Activated CD8-positive, alpha-beta T cell treated with anti-CD3 and anti-CD28 coated beads, Interleukin-2, amount 10 ng/mL, durations not matched to agents 7 days and 5 days (primary cell): ENCODE measurements at regions not wholly inside any gene's neighbourhood (a gene's known extent, or its start where the extent isn't known, plus 50 kb on each side); places are given as distances from the start of the nearest gene placed in this dataset.

Experiments used
- ATAC-seq: fragments of 150-1000 bp; cut with Tn5 transposase; one replicate; pipeline ENCODE4 v1.10.0; 2021; ENCODE audit warnings: moderate library complexity
- CTCF ChIA-PET: fragments of 350-600 bp; sonication (Branson Sonifier 250); formaldehyde crosslinking; loops from one replicate; lab custom pipeline; 2021; ENCODE audit warnings: antibody characterized with exemption; lab: Charles Lee
- POLR2A ChIA-PET: fragments of 350-600 bp; sonication (Branson Sonifier 250); formaldehyde crosslinking; loops from one replicate; lab custom pipeline; 2021; ENCODE audit warnings: antibody characterized with exemption; lab: Charles Lee
- DNase-seq: peaks from one replicate; pipeline ENCODE4 v3.0.0-alpha.2; 2020
- H3K27ac Mint-ChIP-seq: one replicate; pipeline ENCODE4 v1.8.0; 2021; ENCODE audit warnings: mild to moderate bottlenecking, mixed read lengths
- H3K27me3 Mint-ChIP-seq: one replicate; pipeline ENCODE4 v1.8.0; 2021; ENCODE audit warnings: low read depth, mixed read lengths
- H3K36me3 Mint-ChIP-seq: one replicate; pipeline ENCODE4 v1.8.0; 2021; ENCODE audit warnings: low read depth, mixed read lengths
- H3K4me1 Mint-ChIP-seq: one replicate; pipeline ENCODE4 v1.8.0; 2021; ENCODE audit warnings: low read depth, mixed read lengths
- H3K4me3 Mint-ChIP-seq: one replicate; pipeline ENCODE4 v1.8.0; 2021; ENCODE audit warnings: mild to moderate bottlenecking, mixed read lengths
- H3K9me3 Mint-ChIP-seq: one replicate; pipeline ENCODE4 v1.8.0; 2022; ENCODE audit warnings: mixed read lengths; ENCODE audit not compliant: insufficient read depth

- Mint-ChIP-seq H3K4me1 (no peaks in the 10 kb centered on the region), H3K27me3 (no peaks in the 10 kb centered on the region), H3K27ac (no peak overlapping the region), H3K4me3 (no peak overlapping the region), H3K36me3 (no peaks in the 10 kb centered on the region), H3K9me3 (peaks cover 8% of the 10 kb centered on the region)
- ChIA-PET CTCF (no interaction called here), POLR2A (no interaction called here)
- DNase-seq = no peak
- ATAC-seq = no peak
Measured at GRCh38 chr2:56474412-56475158, 290.8 kb downstream of the CCDC85A start.

- no peak overlapping the region for H3K4me3 Mint-ChIP-seq
- H3K36me3 Mint-ChIP-seq = no peaks in the 10 kb centered on the region
- H3K27ac Mint-ChIP-seq = no peak overlapping the region
- POLR2A ChIA-PET = no interaction called here
- H3K9me3 Mint-ChIP-seq = peaks cover 8% of the 10 kb centered on the region
- H3K27me3 Mint-ChIP-seq = no peaks in the 10 kb centered on the region
- ATAC-seq = no peak
- H3K4me1 Mint-ChIP-seq = no peaks in the 10 kb centered on the region
- CTCF ChIA-PET = no interaction called here
- DNase-seq = no peak
Measured at GRCh38 chr2:56475191-56475590, 291.4 kb downstream of the CCDC85A start.

- H3K27ac Mint-ChIP-seq = no peak overlapping the region
- ATAC-seq (no peak), DNase-seq (no peak)
- H3K4me3 Mint-ChIP-seq = no peak overlapping the region
- H3K4me1 Mint-ChIP-seq = no peaks in the 10 kb centered on the region
- no peaks in the 10 kb centered on the region for H3K36me3 Mint-ChIP-seq
- peaks cover 8% of the 10 kb centered on the region for H3K9me3 Mint-ChIP-seq
- ChIA-PET POLR2A (no interaction called here), CTCF (no interaction called here)
- H3K27me3 Mint-ChIP-seq = no peaks in the 10 kb centered on the region
Measured at GRCh38 chr2:56476509-56477071, 292.8 kb downstream of the CCDC85A start.

- H3K27me3 Mint-ChIP-seq = no peaks in the 10 kb centered on the region
- no peak for ATAC-seq
- H3K4me3 Mint-ChIP-seq = no peak overlapping the region
- no peak for DNase-seq
- ChIA-PET CTCF (no interaction called here), POLR2A (no interaction called here)
- H3K36me3 Mint-ChIP-seq = no peaks in the 10 kb centered on the region
- H3K9me3 Mint-ChIP-seq = peaks cover 8% of the 10 kb centered on the region
- H3K27ac Mint-ChIP-seq = no peak overlapping the region
- no peaks in the 10 kb centered on the region for H3K4me1 Mint-ChIP-seq
Measured at GRCh38 chr2:56478027-56478426, 294.2 kb downstream of the CCDC85A start.

GRCh38 chr2:56483081-56483480 lies 299.3 kb downstream of the CCDC85A start:
- Mint-ChIP-seq H3K27ac (no peak overlapping the region), H3K4me1 (no peaks in the 10 kb centered on the region), H3K27me3 (no peaks in the 10 kb centered on the region), H3K36me3 (no peaks in the 10 kb centered on the region), H3K4me3 (no peak overlapping the region), H3K9me3 (peaks cover 5% of the 10 kb centered on the region)
- ChIA-PET POLR2A (no interaction called here), CTCF (no interaction called here)
- DNase-seq (no peak), ATAC-seq (no peak)

- CTCF ChIA-PET = no interaction called here
- H3K9me3 Mint-ChIP-seq = peaks cover 5% of the 10 kb centered on the region
Measured at GRCh38 chr2:56484906-56485305, 301.1 kb downstream of the CCDC85A start.

GRCh38 chr2:56500317-56500716 lies 316.5 kb downstream of the CCDC85A start:
- DNase-seq (no peak), ATAC-seq (no peak)
- no peaks in the 10 kb centered on the region for H3K4me1 Mint-ChIP-seq
- no peak overlapping the region for H3K27ac Mint-ChIP-seq
- H3K27me3 Mint-ChIP-seq = no peaks in the 10 kb centered on the region
- POLR2A ChIA-PET = no interaction called here
- H3K9me3 Mint-ChIP-seq = peaks cover 5% of the 10 kb centered on the region
- CTCF ChIA-PET = interaction anchor here (1.3 kb wide), 1 partner anchor 317 kb away, joined by 3 read pairs; no protein-coding TSS in a partner anchor
- H3K4me3 Mint-ChIP-seq = no peak overlapping the region
- no peaks in the 10 kb centered on the region for H3K36me3 Mint-ChIP-seq

More at GRCh38 chr2:56484906-56485305, 301.1 kb downstream of the CCDC85A start:
- no peak overlapping the region for H3K4me3 Mint-ChIP-seq
- no peaks in the 10 kb centered on the region for H3K36me3 Mint-ChIP-seq
- no peak for ATAC-seq
- DNase-seq = no peak
- no peaks in the 10 kb centered on the region for H3K4me1 Mint-ChIP-seq
- no peaks in the 10 kb centered on the region for H3K27me3 Mint-ChIP-seq
- POLR2A ChIA-PET = no interaction called here
- no peak overlapping the region for H3K27ac Mint-ChIP-seq

- H3K27me3 Mint-ChIP-seq = no peaks in the 10 kb centered on the region
- no peaks in the 10 kb centered on the region for H3K4me1 Mint-ChIP-seq
- no peaks in the 10 kb centered on the region for H3K36me3 Mint-ChIP-seq
- DNase-seq (no peak), ATAC-seq (no peak)
- no peaks in the 10 kb centered on the region for H3K9me3 Mint-ChIP-seq
- no peak overlapping the region for H3K27ac Mint-ChIP-seq
- ChIA-PET POLR2A (no interaction called here), CTCF (no interaction called here)
- no peak overlapping the region for H3K4me3 Mint-ChIP-seq
Measured at GRCh38 chr2:56502616-56503015, 318.8 kb downstream of the CCDC85A start.

- Mint-ChIP-seq H3K4me1 (no peaks in the 10 kb centered on the region), H3K27me3 (no peaks in the 10 kb centered on the region), H3K27ac (no peak overlapping the region), H3K4me3 (no peak overlapping the region), H3K9me3 (peaks cover 7% of the 10 kb centered on the region), H3K36me3 (no peaks in the 10 kb centered on the region)
- ChIA-PET CTCF (no interaction called here), POLR2A (no interaction called here)
- ATAC-seq (no peak), DNase-seq (no peak)
Measured at GRCh38 chr2:56505885-56506284, 322.1 kb downstream of the CCDC85A start.

GRCh38 chr2:56508662-56509061 lies 324.9 kb downstream of the CCDC85A start:
- Mint-ChIP-seq H3K27ac (no peak overlapping the region), H3K27me3 (no peaks in the 10 kb centered on the region), H3K4me1 (no peaks in the 10 kb centered on the region), H3K4me3 (no peak overlapping the region), H3K36me3 (no peaks in the 10 kb centered on the region), H3K9me3 (peaks cover 7% of the 10 kb centered on the region)
- ChIA-PET CTCF (interaction anchor here (1.7 kb wide), 1 partner anchor 9 kb away, joined by 4 read pairs; no protein-coding TSS in a partner anchor), POLR2A (no interaction called here)
- ATAC-seq (no peak), DNase-seq (no peak)

- ChIA-PET CTCF (no interaction called here), POLR2A (no interaction called here)
- DNase-seq (no peak), ATAC-seq (no peak)
- peaks cover 7% of the 10 kb centered on the region for H3K9me3 Mint-ChIP-seq
- H3K36me3 Mint-ChIP-seq = no peaks in the 10 kb centered on the region
- H3K27ac Mint-ChIP-seq = no peak overlapping the region
- no peaks in the 10 kb centered on the region for H3K27me3 Mint-ChIP-seq
- no peaks in the 10 kb centered on the region for H3K4me1 Mint-ChIP-seq
- H3K4me3 Mint-ChIP-seq = no peak overlapping the region
Measured at GRCh38 chr2:56510610-56511009, 326.8 kb downstream of the CCDC85A start.

- H3K9me3 Mint-ChIP-seq = no peaks in the 10 kb centered on the region
- ATAC-seq (no peak), DNase-seq (no peak)
- no peaks in the 10 kb centered on the region for H3K36me3 Mint-ChIP-seq
- no peaks in the 10 kb centered on the region for H3K27me3 Mint-ChIP-seq
- H3K27ac Mint-ChIP-seq = no peak overlapping the region
- POLR2A ChIA-PET = no interaction called here
- no peak overlapping the region for H3K4me3 Mint-ChIP-seq
- CTCF ChIA-PET = no interaction called here
- no peaks in the 10 kb centered on the region for H3K4me1 Mint-ChIP-seq
Measured at GRCh38 chr2:56515399-56515798, 331.6 kb downstream of the CCDC85A start.
